Activated CD4-positive, alpha-beta T cell treated with anti-CD3 and anti-CD28 coated beads, Interleukin-2, Interleukin-4, amounts not matched to agents 100 ng/mL and 50 ng/mL, durations not matched to agents 16 hours and 8 hours (primary cell): ENCODE measurements at regions not wholly inside any gene's neighbourhood (a gene's known extent, or its start where the extent isn't known, plus 50 kb on each side); places are given as distances from the start of the nearest gene placed in this dataset.

Experiments
- DNase-seq: peaks from one replicate; pipeline ENCODE4 v3.0.0-alpha.2; 2020; ENCODE audit warnings: low spot score

GRCh38 chr2:8168022-8168717 is 513.7 kb upstream of the ID2 start:
- peak; percentile 17 for DNase-seq

- DNase-seq: no peak
These were observed 512.9 kb upstream of the ID2 start for GRCh38 chr2:8168876-8169424.

GRCh38 chr2:8169443-8169842 is 512.4 kb upstream of the ID2 start:
- no peak for DNase-seq

GRCh38 chr2:8170552-8171327 is 511.1 kb upstream of the ID2 start:
- no peak for DNase-seq

- no peak for DNase-seq
These were observed 510.2 kb upstream of the ID2 start for GRCh38 chr2:8171608-8172007.

- no peak for DNase-seq
These were observed 509.2 kb upstream of the ID2 start for GRCh38 chr2:8172661-8173060.

- no peak for DNase-seq
These were observed 507.1 kb upstream of the ID2 start for GRCh38 chr2:8174641-8175257.

- no peak for DNase-seq
These were observed 505.0 kb upstream of the ID2 start for GRCh38 chr2:8176887-8177286.

GRCh38 chr2:8177566-8177965 is 504.3 kb upstream of the ID2 start:
- DNase-seq: no peak

GRCh38 chr2:8178911-8179310 is 502.9 kb upstream of the ID2 start:
- DNase-seq: no peak

- DNase-seq: no peak
These were observed 492.5 kb upstream of the ID2 start for GRCh38 chr2:8189316-8189715.

- DNase-seq: no peak
These were observed 491.6 kb upstream of the ID2 start for GRCh38 chr2:8190279-8190678.

GRCh38 chr2:8191427-8191826 is 490.4 kb upstream of the ID2 start:
- DNase-seq: no peak

- DNase-seq: no peak
These were observed 488.7 kb upstream of the ID2 start for GRCh38 chr2:8193146-8193545.

GRCh38 chr2:8193686-8194615 is 487.9 kb upstream of the ID2 start:
- no peak for DNase-seq

GRCh38 chr2:8195784-8196183 is 486.1 kb upstream of the ID2 start:
- no peak for DNase-seq

- no peak for DNase-seq
These were observed 485.5 kb upstream of the ID2 start for GRCh38 chr2:8196316-8196715.

- DNase-seq: no peak
These were observed 484.8 kb upstream of the ID2 start for GRCh38 chr2:8197101-8197500.

GRCh38 chr2:8197825-8198224 is 484.0 kb upstream of the ID2 start:
- DNase-seq: no peak

- DNase-seq: no peak
These were observed 483.0 kb upstream of the ID2 start for GRCh38 chr2:8198766-8199382.

GRCh38 chr2:8202132-8202531 is 479.7 kb upstream of the ID2 start:
- peak; percentile 42 for DNase-seq
